Sigmoid colon (tissue), 6 donors: ENCODE measurements at regions not wholly inside any gene's neighbourhood (a gene's known extent, or its start where the extent isn't known, plus 50 kb on each side); places are given as distances from the start of the nearest gene placed in this dataset.

Experiments
- DNase-seq: peaks from one replicate; pipeline ENCODE4 v3.0.0-alpha.2; 2019
- H3K27ac ChIP-seq, 4 donors: fragments of 200-600 bp; sonication (generic); one replicate each; pipeline ENCODE4 v1.5.1; 2016 to 2019; ENCODE audit warnings: mild to moderate bottlenecking in 1 of 4
- H3K27me3 ChIP-seq, 3 donors: fragments of 200-600 bp; sonication (generic); one replicate each; pipeline ENCODE4 v1.5.1; 2019; ENCODE audit warnings: mild to moderate bottlenecking in 1 of 3
- H3K36me3 ChIP-seq, 4 donors: fragments of 200-600 bp; sonication (generic); one replicate each; pipeline ENCODE4 v1.5.1; 2016 to 2019
- H3K4me1 ChIP-seq, 4 donors: fragments of 200-600 bp; sonication (generic); one replicate each; pipeline ENCODE4 v1.5.1; 2017 to 2019
- H3K4me3 ChIP-seq, 4 donors: fragments of 200-600 bp; sonication (generic); one replicate each; pipeline ENCODE4 v1.5.1; 2017 to 2019; ENCODE audit warnings: mild to moderate bottlenecking in 2 of 4, moderate library complexity in 1 of 4
- H3K9me3 ChIP-seq, 4 donors: fragments of 200-600 bp in 3 of 4; sonication (generic) in 3 of 4; one replicate each; pipeline versions ENCODE4 v1.5.1 to v1.6.1; 2013 to 2019
- EP300 ChIP-seq, 4 donors: sonication (generic); formaldehyde crosslinking; IDR thresholded peaks; one replicate each; pipeline ENCODE4 v1.6.1; 2017; ENCODE audit warnings: antibody characterized with exemption in 4 of 4
- POLR2A ChIP-seq, 2 donors: fragments of 450-650 bp; IDR thresholded peaks; one replicate each; pipeline ENCODE4 v1.6.1; 2016; ENCODE audit warnings: antibody characterized with exemption in 2 of 2, mild to moderate bottlenecking in 2 of 2, moderate library complexity in 2 of 2
- POLR2AphosphoS5 ChIP-seq, 4 donors: sonication (generic); formaldehyde crosslinking; IDR thresholded peaks; one replicate each; pipeline ENCODE4 v1.6.1; 2017; ENCODE audit warnings: antibody characterized with exemption in 4 of 4
- WGBS, 2 donors: extraction: QIAGEN DNeasy Blood & Tissue Kit; methylation state at CpG; one replicate each; pipeline ENCODE4 v1.1.7; 2013; 5-methylcytosine and 5-hydroxymethylcytosine counted together
- intact Hi-C: fragments of 100-400 bp; cut with DNase I; formaldehyde crosslinking; loops from one replicate; pipeline ENCODE4 v1.15.1; 2023
- TF ChIP-seq, protein P1 (sequence below), 4 experiments: fragments of 450-650 bp in 3 of 4; fragments of 200-600 bp in 1 of 4; IDR thresholded peaks; one replicate each; pipeline ENCODE4 v1.5.1; 2016 to 2019; ENCODE audit warnings: antibody characterized with exemption in 4 of 4, mild to moderate bottlenecking in 3 of 4, moderate library complexity in 2 of 4
- donor health status: healthy with polysubstance abuse.
- donor health status: healthy.

GRCh38 chr16:85337910-85338637, 225.8 kb upstream of the CIBAR2 start:
- Histone ChIP-seq H3K9me3 (no peaks in the 10 kb centered on the region), H3K4me1 (no peaks in the 10 kb centered on the region), H3K27me3 (no peaks in the 10 kb centered on the region), H3K27ac (no peak overlapping the region), H3K4me3 (no peak overlapping the region), H3K36me3 (no peaks in the 10 kb centered on the region)
- TF ChIP-seq POLR2A (IDR thresholded peaks at IDR 0.05) (no peak), EP300 (IDR thresholded peaks at IDR 0.05) (no peak), POLR2AphosphoS5 (IDR thresholded peaks at IDR 0.05) (no peak)
- TF ChIP-seq, protein P1, sequence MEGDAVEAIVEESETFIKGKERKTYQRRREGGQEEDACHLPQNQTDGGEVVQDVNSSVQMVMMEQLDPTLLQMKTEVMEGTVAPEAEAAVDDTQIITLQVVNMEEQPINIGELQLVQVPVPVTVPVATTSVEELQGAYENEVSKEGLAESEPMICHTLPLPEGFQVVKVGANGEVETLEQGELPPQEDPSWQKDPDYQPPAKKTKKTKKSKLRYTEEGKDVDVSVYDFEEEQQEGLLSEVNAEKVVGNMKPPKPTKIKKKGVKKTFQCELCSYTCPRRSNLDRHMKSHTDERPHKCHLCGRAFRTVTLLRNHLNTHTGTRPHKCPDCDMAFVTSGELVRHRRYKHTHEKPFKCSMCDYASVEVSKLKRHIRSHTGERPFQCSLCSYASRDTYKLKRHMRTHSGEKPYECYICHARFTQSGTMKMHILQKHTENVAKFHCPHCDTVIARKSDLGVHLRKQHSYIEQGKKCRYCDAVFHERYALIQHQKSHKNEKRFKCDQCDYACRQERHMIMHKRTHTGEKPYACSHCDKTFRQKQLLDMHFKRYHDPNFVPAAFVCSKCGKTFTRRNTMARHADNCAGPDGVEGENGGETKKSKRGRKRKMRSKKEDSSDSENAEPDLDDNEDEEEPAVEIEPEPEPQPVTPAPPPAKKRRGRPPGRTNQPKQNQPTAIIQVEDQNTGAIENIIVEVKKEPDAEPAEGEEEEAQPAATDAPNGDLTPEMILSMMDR (IDR thresholded peaks at IDR 0.05): no peak
- 81 to 90% methylated on average over 11 of the region's 11 CpGs for WGBS, 2 donors
- DNase-seq: no peak
- intact Hi-C loops: no loop called here

DNA sequence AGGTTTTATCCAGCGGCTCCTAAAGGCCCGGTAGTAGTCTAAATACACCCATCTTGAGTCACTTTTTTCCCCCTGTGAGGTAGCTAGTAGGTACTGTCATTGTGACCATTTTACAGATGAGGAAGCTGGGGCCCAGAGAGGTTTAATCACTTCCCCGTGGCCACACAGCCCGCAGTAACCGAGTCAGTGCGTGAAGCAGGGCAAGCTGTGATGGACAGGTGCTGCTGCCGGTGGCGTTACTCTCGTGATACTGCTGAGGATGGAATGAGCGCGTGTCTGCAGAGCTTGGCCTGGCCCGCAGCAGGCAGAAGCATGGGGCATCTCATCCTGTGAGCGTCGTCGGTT, 226.3 kb upstream of the CIBAR2 start:
- TF ChIP-seq, protein P1 (IDR thresholded peaks at IDR 0.05): no peak
- no peak for TF ChIP-seq POLR2AphosphoS5 (IDR thresholded peaks at IDR 0.05)
- TF ChIP-seq EP300 (IDR thresholded peaks at IDR 0.05): no peak
- H3K27me3 ChIP-seq: no peaks in the 10 kb centered on the region
- DNase-seq: no peak
- no peaks in the 10 kb centered on the region for H3K9me3 ChIP-seq
- no peak overlapping the region for H3K27ac ChIP-seq
- no peaks in the 10 kb centered on the region for H3K4me1 ChIP-seq
- H3K36me3 ChIP-seq: no peaks in the 10 kb centered on the region
- WGBS, 2 donors: 92 to 93% methylated on average over 15 of the region's 15 CpGs
- H3K4me3 ChIP-seq: no peak overlapping the region
- intact Hi-C loops: no loop called here

DNA sequence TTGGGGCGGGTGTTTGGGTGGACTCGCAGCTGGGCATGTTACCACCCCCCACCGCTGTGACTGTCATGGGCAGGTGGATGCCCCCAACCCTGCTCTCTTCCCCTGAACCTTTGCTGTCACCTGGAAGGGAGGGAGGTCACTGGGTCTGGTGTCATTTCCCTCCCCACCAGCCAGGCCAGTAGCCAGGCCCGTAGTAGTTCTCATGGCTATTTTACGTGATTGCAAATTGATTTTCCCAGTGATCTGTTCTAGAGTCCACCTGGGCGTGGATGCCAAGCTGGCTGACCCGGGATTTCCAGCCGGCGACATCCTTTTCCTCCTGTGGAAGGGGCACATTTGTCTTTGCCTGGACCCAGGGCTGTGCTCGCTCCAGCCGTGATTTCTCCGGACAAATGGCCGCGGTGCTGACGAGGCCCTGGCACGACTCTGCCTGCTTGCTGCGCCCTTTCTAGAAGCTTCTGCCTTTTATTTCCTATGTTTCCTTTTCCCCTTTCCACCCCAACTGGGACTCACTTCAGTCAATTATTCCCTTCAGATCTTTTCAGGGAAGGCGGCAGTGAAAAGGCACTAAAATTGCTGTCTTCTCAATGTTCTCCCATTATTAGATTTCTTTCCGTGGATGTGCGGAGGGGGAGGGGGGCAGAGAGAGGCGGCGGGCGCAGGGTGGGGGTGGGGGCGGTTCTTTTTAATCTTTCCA, 226.9 kb upstream of the CIBAR2 start:
- Histone ChIP-seq H3K4me3 (no peak overlapping the region), H3K27me3 (no peaks in the 10 kb centered on the region), H3K36me3 (no peaks in the 10 kb centered on the region), H3K4me1 (no peaks in the 10 kb centered on the region), H3K9me3 (no peaks in the 10 kb centered on the region), H3K27ac (no peak overlapping the region)
- 80 to 84% methylated on average over 24 of the region's 24 CpGs for WGBS, 2 donors
- intact Hi-C loops: no loop called here
- DNase-seq: no peak
- TF ChIP-seq, protein P1 (IDR thresholded peaks at IDR 0.05): no peak
- TF ChIP-seq POLR2A (IDR thresholded peaks at IDR 0.05) (no peak), POLR2AphosphoS5 (IDR thresholded peaks at IDR 0.05) (no peak), EP300 (IDR thresholded peaks at IDR 0.05) (no peak)

DNA sequence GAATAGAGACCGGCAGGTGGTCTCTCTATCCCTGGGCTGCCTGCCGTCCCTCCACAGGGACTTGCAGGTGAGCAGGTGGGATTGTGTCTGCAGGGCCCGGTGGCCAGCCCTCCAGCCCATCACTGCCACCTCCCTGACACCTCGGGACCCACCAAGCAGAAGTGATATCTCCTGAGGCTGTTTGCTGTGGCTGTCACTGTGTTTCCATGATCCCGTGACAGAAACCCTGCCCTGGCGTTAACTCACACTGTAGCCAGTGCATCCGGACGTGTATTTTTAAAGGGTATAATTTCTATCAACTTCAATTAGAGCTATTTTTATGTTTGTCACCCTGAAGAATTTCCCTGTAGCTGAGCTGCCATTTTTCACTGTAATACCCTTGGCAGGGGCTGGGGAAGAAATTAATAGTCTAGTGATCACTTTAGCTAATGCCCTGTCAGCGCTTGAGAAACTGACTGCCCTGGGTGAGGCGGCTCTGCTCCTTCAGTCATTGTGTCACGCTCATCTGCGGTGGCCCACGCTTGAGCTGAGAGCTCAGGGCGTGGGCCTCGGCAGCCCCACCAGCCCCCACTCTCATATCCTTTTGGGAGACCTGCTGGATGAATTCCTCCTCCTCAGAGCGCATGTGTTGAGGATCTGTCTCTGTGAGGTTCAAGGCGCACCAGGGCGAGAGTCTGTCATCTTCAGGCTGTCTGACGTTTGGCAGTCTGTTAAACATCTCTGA, 229.9 kb upstream of the CIBAR2 start:
- no peaks in the 10 kb centered on the region for H3K36me3 ChIP-seq
- no peaks in the 10 kb centered on the region for H3K4me1 ChIP-seq
- H3K27ac ChIP-seq: no peak overlapping the region
- WGBS, 2 donors: 92% methylated on average over 19 of the region's 19 CpGs
- no peak for TF ChIP-seq POLR2A (IDR thresholded peaks at IDR 0.05)
- TF ChIP-seq, protein P1 (IDR thresholded peaks at IDR 0.05): no peak
- TF ChIP-seq POLR2AphosphoS5 (IDR thresholded peaks at IDR 0.05): no peak
- no peak for TF ChIP-seq EP300 (IDR thresholded peaks at IDR 0.05)
- intact Hi-C loops: no loop called here
- no peaks in the 10 kb centered on the region for H3K9me3 ChIP-seq
- H3K4me3 ChIP-seq: no peak overlapping the region
- no peaks in the 10 kb centered on the region for H3K27me3 ChIP-seq
- DNase-seq: no peak
